ENCODE measurements at regions not wholly inside any gene's neighbourhood (a gene's known extent, or its start where the extent isn't known, plus 50 kb on each side); places are given as distances from the start of the nearest gene placed in this dataset.

DNA sequence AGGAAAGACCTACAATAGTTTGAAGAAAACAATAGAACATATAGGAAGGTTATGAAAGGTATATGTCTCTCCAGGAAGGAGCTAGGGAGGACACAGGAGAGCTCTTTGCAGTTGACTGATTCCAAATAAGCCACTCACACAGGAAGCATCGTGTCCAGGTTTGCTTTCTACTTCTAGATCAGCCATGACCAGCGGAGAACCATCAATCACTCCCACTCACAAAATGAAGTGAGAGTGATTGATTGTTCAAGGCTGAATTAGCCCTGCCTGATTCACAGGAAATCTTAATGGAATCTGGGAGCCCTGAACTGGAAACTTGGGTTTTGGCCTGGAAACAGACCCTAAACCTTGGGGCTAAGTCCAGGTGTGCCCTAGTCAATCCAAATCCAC is 1292.2 kb upstream of the ZEB2 start:
- Histone ChIP-seq H4K91ac (ENCODE audit: insufficient read length, low read depth, low read length) (no peak overlapping the region), H3K18ac (ENCODE audit: insufficient read length, low read depth, low read length) (no peak overlapping the region), H2AK5ac (ENCODE audit: insufficient read length, low read length) (no peak overlapping the region), H3K4me1 (ENCODE audit: insufficient read depth, low read length) (no peaks in the 10 kb centered on the region; the same call in 1 of the 2 replicates), H2BK15ac (ENCODE audit: low read depth, low read length) (no peak overlapping the region), H3K27me3 (ENCODE audit: insufficient read depth, low read length) (no peaks in the 10 kb centered on the region), H4K20me1 (ENCODE audit: control insufficient read depth, insufficient read depth, insufficient read length) (no peaks in the 10 kb centered on the region), H3K9ac (ENCODE audit: extremely low read depth, insufficient read length, low read length) (no peak overlapping the region), H3K27ac (ENCODE audit: insufficient read length, low read depth, low read length) (no peak overlapping the region), H3K79me1 (ENCODE audit: insufficient read depth, low read depth, low read length, poor library complexity, severe bottlenecking) (no peaks in the 10 kb centered on the region), H2BK20ac (ENCODE audit: low read depth, low read length, poor library complexity, severe bottlenecking) (no peak overlapping the region), H3T11ph (ENCODE audit: low read length) (no peak overlapping the region), H3K4ac (ENCODE audit: low read depth, low read length) (no peak overlapping the region), H3K4me2 (ENCODE audit: insufficient read depth, insufficient read length, low read length) (no peak overlapping the region), H3K56ac (ENCODE audit: insufficient read length, low read depth, low read length) (no peak overlapping the region), H3K9me3 (ENCODE audit: control insufficient read depth, low read depth, low read length) (no peaks in the 10 kb centered on the region), H4K8ac (replicated peaks; ENCODE audit: insufficient read length, low read depth, low read length) (no peak overlapping the region), H2BK5ac (ENCODE audit: insufficient read length, low read length) (no peak overlapping the region), H2BK12ac (ENCODE audit: insufficient read length, low read depth, low read length) (no peak overlapping the region), H3K14ac (ENCODE audit: insufficient read depth, low read length) (no peak overlapping the region), H3K23ac (ENCODE audit: insufficient read length, low read depth, low read length) (no peak overlapping the region), H2AFZ (ENCODE audit: low read length) (no peak overlapping the region), H3K79me2 (ENCODE audit: insufficient read depth, low read length) (no peaks in the 10 kb centered on the region), H4K5ac (ENCODE audit: insufficient read length, low read depth, low read length) (no peak overlapping the region), H3K23me2 (ENCODE audit: insufficient read length, low read depth, low read length, poor library complexity, severe bottlenecking) (no peaks in the 10 kb centered on the region), H2BK120ac (ENCODE audit: low read depth, low read length, poor library complexity, severe bottlenecking) (no peak overlapping the region)
- no peak overlapping the region for H3K4me3 Mint-ChIP-seq
- no peak for DNase-seq
- no CpG with 5 or more reads among the region's 2 CpGs for WGBS (ENCODE audit: extremely low coverage, insufficient read length, low lambda C conversion rate)
- H3K4me1 Mint-ChIP-seq, result peaks cover 4 to 6% of the 10 kb centered on the region in 2 experiments; a peak in 3 of 4 replicates
- H3K27ac Mint-ChIP-seq, result no peak overlapping the region
- no peaks in the 10 kb centered on the region; a peak in 1 of 7 replicates for H3K36me3 Mint-ChIP-seq (ENCODE audit: insufficient read depth in 1 of 3, low read depth in 3 of 3)
- no peaks in the 10 kb centered on the region for H3K27me3 Mint-ChIP-seq (ENCODE audit: low read depth)
- TF ChIP-seq, protein P1, sequence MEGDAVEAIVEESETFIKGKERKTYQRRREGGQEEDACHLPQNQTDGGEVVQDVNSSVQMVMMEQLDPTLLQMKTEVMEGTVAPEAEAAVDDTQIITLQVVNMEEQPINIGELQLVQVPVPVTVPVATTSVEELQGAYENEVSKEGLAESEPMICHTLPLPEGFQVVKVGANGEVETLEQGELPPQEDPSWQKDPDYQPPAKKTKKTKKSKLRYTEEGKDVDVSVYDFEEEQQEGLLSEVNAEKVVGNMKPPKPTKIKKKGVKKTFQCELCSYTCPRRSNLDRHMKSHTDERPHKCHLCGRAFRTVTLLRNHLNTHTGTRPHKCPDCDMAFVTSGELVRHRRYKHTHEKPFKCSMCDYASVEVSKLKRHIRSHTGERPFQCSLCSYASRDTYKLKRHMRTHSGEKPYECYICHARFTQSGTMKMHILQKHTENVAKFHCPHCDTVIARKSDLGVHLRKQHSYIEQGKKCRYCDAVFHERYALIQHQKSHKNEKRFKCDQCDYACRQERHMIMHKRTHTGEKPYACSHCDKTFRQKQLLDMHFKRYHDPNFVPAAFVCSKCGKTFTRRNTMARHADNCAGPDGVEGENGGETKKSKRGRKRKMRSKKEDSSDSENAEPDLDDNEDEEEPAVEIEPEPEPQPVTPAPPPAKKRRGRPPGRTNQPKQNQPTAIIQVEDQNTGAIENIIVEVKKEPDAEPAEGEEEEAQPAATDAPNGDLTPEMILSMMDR (conservative IDR thresholded peaks at IDR 0.05), result no peak
- H3K9me3 Mint-ChIP-seq, result no peaks in the 10 kb centered on the region
